HEK293 (cell line): ENCODE measurements at regions not wholly inside any gene's neighbourhood (a gene's known extent, or its start where the extent isn't known, plus 50 kb on each side); places are given as distances from the start of the nearest gene placed in this dataset.

Experiments used
- CTCF ChIA-PET: fragments of 350-600 bp; formaldehyde crosslinking; extraction: SDS; loops from one replicate; lab custom pipeline; 2021; ENCODE audit warnings: antibody characterized with exemption; lab: Yijun Ruan, JAX
- POLR2A ChIA-PET: fragments of 300-600 bp; formaldehyde crosslinking; extraction: SDS; loops from one replicate; lab custom pipeline; 2020; ENCODE audit warnings: antibody characterized with exemption, inconsistent platforms; lab: Yijun Ruan, JAX
- H3K27ac ChIP-seq: fragments of 200-500 bp; sonication (Bioruptor generic); 2 replicates; pipeline ENCODE4 v1.5.1; 2014; ENCODE audit warnings: low read depth, low read length, control low read depth, inconsistent platforms; ENCODE audit errors: extremely low read depth
- H3K36me3 ChIP-seq, 2 experiments: fragments of 200-500 bp in 1 of 2; sonication (Bioruptor generic) in 1 of 2; 1 replicate in 1 of 2; 2 replicates in 1 of 2; pipeline ENCODE4 v1.5.1; 2014 to 2017; ENCODE audit warnings: inconsistent platforms in 2 of 2, low read length in 2 of 2; ENCODE audit not compliant: control insufficient read depth in 2 of 2, insufficient read depth in 1 of 2
- H3K4me1 ChIP-seq: fragments of 200-500 bp; sonication (Bioruptor generic); 2 replicates; pipeline ENCODE4 v1.5.1; 2014; ENCODE audit warnings: mild to moderate bottlenecking, low read length, inconsistent platforms; ENCODE audit not compliant: control insufficient read depth, insufficient read depth
- H3K4me3 ChIP-seq: 2 replicates; pipeline ENCODE4 v1.5.1; 2011; ENCODE audit warnings: low read depth, mild to moderate bottlenecking, control low read depth, low read length, moderate library complexity
- H3K9me3 ChIP-seq: fragments of 200-500 bp; sonication (Bioruptor generic); 2 replicates; pipeline ENCODE4 v1.5.1; 2014; ENCODE audit warnings: low read depth, low read length, inconsistent platforms; ENCODE audit not compliant: control insufficient read depth, insufficient read depth
- MZF1 ChIP-seq: fragments of 450-650 bp; formaldehyde crosslinking; IDR thresholded peaks from 2 replicates; pipeline ENCODE4 v1.5.1; 2017; ENCODE audit warnings: missing biosample characterization, missing genetic modification characterization, borderline replicate concordance
- SP7 ChIP-seq: fragments of 450-650 bp; formaldehyde crosslinking; IDR thresholded peaks from 2 replicates; pipeline ENCODE4 v1.5.1; 2016; ENCODE audit warnings: missing biosample characterization, missing genetic modification characterization
- ZBTB1 ChIP-seq: fragments of 450-650 bp; formaldehyde crosslinking; IDR thresholded peaks from 2 replicates; pipeline ENCODE4 v1.5.1; 2016; ENCODE audit warnings: missing biosample characterization, missing genetic modification characterization
- ZBTB21 ChIP-seq: fragments of 450-650 bp; formaldehyde crosslinking; IDR thresholded peaks from 2 replicates; pipeline ENCODE4 v1.5.1; 2017; ENCODE audit warnings: missing biosample characterization, missing genetic modification characterization
- ZNF311 ChIP-seq: fragments of 450-650 bp; formaldehyde crosslinking; IDR thresholded peaks from 2 replicates; pipeline ENCODE4 v1.5.1; 2017; ENCODE audit warnings: missing biosample characterization, missing genetic modification characterization, borderline replicate concordance
- ZNF366 ChIP-seq: fragments of 450-650 bp; formaldehyde crosslinking; conservative IDR thresholded peaks from 2 replicates; pipeline ENCODE4 v1.5.1; 2016; ENCODE audit warnings: missing biosample characterization, missing genetic modification characterization
- ZNF394 ChIP-seq: fragments of 450-650 bp; formaldehyde crosslinking; IDR thresholded peaks from 2 replicates; pipeline ENCODE4 v1.5.1; 2016; ENCODE audit warnings: missing biosample characterization, missing genetic modification characterization, mild to moderate bottlenecking, moderate library complexity, borderline replicate concordance
- ZNF473 ChIP-seq: fragments of 450-650 bp; formaldehyde crosslinking; IDR thresholded peaks from 2 replicates; pipeline ENCODE4 v1.5.1; 2017; ENCODE audit warnings: missing biosample characterization, missing genetic modification characterization
- ZNF701 ChIP-seq: fragments of 450-650 bp; formaldehyde crosslinking; IDR thresholded peaks from 2 replicates; pipeline ENCODE4 v1.5.1; 2016; ENCODE audit warnings: missing biosample characterization, missing genetic modification characterization
- ZNF830 ChIP-seq: fragments of 450-650 bp; IDR thresholded peaks from 2 replicates; pipeline ENCODE4 v1.5.0; 2018; ENCODE audit warnings: missing biosample characterization, missing genetic modification characterization, low read depth, mild to moderate bottlenecking, moderate library complexity
- ZNF843 ChIP-seq: fragments of 450-650 bp; formaldehyde crosslinking; IDR thresholded peaks from 2 replicates; pipeline ENCODE4 v1.5.1; 2016; ENCODE audit warnings: missing biosample characterization, missing genetic modification characterization
- ZSCAN16 ChIP-seq: fragments of 450-650 bp; formaldehyde crosslinking; IDR thresholded peaks from 2 replicates; pipeline ENCODE4 v1.5.1; 2016; ENCODE audit warnings: missing biosample characterization, missing genetic modification characterization
- ZSCAN30 ChIP-seq: fragments of 450-650 bp; IDR thresholded peaks from 2 replicates; pipeline ENCODE4 v1.5.1; 2018; ENCODE audit warnings: missing biosample characterization, mild to moderate bottlenecking, missing genetic modification characterization, moderate library complexity
- ZSCAN5A ChIP-seq: fragments of 450-650 bp; formaldehyde crosslinking; IDR thresholded peaks from 2 replicates; pipeline ENCODE4 v1.5.1; 2016; ENCODE audit warnings: missing biosample characterization, missing genetic modification characterization
- TF ChIP-seq, protein P1 (sequence below): fragments of 450-650 bp; formaldehyde crosslinking; IDR thresholded peaks from 2 replicates; pipeline ENCODE4 v1.5.1; 2016; ENCODE audit warnings: missing biosample characterization, missing genetic modification characterization
- TF ChIP-seq, protein P2 (sequence below): fragments of 450-650 bp; formaldehyde crosslinking; IDR thresholded peaks from 2 replicates; pipeline ENCODE4 v1.5.1; 2016; ENCODE audit warnings: missing biosample characterization, missing genetic modification characterization
- TF ChIP-seq, protein P3 (sequence below): fragments of 450-650 bp; formaldehyde crosslinking; conservative IDR thresholded peaks from 2 replicates; pipeline ENCODE4 v1.5.1; 2016; ENCODE audit warnings: low read depth, missing biosample characterization, missing genetic modification characterization
- TF ChIP-seq, protein P4 (sequence below): fragments of 450-650 bp; formaldehyde crosslinking; IDR thresholded peaks from 2 replicates; pipeline ENCODE4 v1.5.1; 2016; ENCODE audit warnings: missing biosample characterization, missing genetic modification characterization
- TF ChIP-seq, protein P5 (sequence below): fragments of 450-650 bp; formaldehyde crosslinking; IDR thresholded peaks from 2 replicates; pipeline ENCODE4 v1.5.1; 2016; ENCODE audit warnings: missing biosample characterization, missing genetic modification characterization, low read depth

DNA sequence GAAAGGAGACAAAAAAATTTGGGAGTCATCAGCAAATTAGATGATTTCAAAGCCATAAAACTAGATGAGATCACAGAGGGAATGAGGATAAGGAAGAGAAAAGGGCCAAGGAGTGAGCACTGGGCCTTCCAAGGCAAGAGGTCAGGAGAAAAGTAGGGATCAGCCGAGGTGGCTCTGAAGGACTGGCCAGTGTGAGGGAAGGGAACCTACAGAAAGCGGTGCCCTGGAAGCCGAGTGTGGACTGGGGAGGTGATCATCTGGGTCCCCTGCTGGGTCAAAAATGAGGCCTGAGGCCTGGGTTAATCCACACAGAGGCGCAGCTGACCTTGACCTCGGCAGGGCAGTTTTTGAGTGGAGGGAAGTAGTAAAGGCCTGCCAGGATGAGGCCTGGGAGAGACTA is 133.8 kb downstream of the SMIM20 start:
- Histone ChIP-seq H3K36me3 (no peaks in the 10 kb centered on the region), H3K4me3 (no peak overlapping the region), H3K27ac (no peak overlapping the region), H3K4me1 (no peaks in the 10 kb centered on the region), H3K9me3 (no peaks in the 10 kb centered on the region)
- TF ChIP-seq ZSCAN30 (tag by site-specific recombination) (no peak), ZSCAN16 (tag by site-specific recombination) (no peak), ZBTB1 (tag by site-specific recombination) (no peak), ZNF311 (tag by site-specific recombination) (no peak), ZNF843 (tag by site-specific recombination) (no peak), ZBTB21 (tag by site-specific recombination) (no peak), ZNF830 (no peak), ZSCAN5A (no peak), ZNF701 (tag by site-specific recombination) (no peak), ZNF394 (tag by site-specific recombination) (no peak), SP7 (tag by site-specific recombination) (no peak), MZF1 (no peak), ZNF473 (tag by site-specific recombination) (no peak)
- TF ChIP-seq, protein P1, sequence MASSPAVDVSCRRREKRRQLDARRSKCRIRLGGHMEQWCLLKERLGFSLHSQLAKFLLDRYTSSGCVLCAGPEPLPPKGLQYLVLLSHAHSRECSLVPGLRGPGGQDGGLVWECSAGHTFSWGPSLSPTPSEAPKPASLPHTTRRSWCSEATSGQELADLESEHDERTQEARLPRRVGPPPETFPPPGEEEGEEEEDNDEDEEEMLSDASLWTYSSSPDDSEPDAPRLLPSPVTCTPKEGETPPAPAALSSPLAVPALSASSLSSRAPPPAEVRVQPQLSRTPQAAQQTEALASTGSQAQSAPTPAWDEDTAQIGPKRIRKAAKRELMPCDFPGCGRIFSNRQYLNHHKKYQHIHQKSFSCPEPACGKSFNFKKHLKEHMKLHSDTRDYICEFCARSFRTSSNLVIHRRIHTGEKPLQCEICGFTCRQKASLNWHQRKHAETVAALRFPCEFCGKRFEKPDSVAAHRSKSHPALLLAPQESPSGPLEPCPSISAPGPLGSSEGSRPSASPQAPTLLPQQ (tag by site-specific recombination), result no peak
- TF ChIP-seq, protein P2, sequence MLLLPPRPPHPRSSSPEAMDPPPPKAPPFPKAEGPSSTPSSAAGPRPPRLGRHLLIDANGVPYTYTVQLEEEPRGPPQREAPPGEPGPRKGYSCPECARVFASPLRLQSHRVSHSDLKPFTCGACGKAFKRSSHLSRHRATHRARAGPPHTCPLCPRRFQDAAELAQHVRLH (tag by site-specific recombination), result no peak
- TF ChIP-seq, protein P3, sequence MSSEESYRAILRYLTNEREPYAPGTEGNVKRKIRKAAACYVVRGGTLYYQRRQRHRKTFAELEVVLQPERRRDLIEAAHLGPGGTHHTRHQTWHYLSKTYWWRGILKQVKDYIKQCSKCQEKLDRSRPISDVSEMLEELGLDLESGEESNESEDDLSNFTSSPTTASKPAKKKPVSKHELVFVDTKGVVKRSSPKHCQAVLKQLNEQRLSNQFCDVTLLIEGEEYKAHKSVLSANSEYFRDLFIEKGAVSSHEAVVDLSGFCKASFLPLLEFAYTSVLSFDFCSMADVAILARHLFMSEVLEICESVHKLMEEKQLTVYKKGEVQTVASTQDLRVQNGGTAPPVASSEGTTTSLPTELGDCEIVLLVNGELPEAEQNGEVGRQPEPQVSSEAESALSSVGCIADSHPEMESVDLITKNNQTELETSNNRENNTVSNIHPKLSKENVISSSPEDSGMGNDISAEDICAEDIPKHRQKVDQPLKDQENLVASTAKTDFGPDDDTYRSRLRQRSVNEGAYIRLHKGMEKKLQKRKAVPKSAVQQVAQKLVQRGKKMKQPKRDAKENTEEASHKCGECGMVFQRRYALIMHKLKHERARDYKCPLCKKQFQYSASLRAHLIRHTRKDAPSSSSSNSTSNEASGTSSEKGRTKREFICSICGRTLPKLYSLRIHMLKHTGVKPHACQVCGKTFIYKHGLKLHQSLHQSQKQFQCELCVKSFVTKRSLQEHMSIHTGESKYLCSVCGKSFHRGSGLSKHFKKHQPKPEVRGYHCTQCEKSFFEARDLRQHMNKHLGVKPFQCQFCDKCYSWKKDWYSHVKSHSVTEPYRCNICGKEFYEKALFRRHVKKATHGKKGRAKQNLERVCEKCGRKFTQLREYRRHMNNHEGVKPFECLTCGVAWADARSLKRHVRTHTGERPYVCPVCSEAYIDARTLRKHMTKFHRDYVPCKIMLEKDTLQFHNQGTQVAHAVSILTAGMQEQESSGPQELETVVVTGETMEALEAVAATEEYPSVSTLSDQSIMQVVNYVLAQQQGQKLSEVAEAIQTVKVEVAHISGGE (tag by site-specific recombination), result no peak
- ChIA-PET POLR2A (no interaction called here), CTCF (no interaction called here)

GRCh38 chr4:26048378-26048882 is 134.4 kb downstream of the SMIM20 start:
- Histone ChIP-seq H3K4me3 (no peak overlapping the region), H3K9me3 (no peaks in the 10 kb centered on the region), H3K36me3 (no peaks in the 10 kb centered on the region), H3K4me1 (no peaks in the 10 kb centered on the region), H3K27ac (no peak overlapping the region)
- ChIA-PET POLR2A (no interaction called here), CTCF (no interaction called here)
- TF ChIP-seq, protein P4, sequence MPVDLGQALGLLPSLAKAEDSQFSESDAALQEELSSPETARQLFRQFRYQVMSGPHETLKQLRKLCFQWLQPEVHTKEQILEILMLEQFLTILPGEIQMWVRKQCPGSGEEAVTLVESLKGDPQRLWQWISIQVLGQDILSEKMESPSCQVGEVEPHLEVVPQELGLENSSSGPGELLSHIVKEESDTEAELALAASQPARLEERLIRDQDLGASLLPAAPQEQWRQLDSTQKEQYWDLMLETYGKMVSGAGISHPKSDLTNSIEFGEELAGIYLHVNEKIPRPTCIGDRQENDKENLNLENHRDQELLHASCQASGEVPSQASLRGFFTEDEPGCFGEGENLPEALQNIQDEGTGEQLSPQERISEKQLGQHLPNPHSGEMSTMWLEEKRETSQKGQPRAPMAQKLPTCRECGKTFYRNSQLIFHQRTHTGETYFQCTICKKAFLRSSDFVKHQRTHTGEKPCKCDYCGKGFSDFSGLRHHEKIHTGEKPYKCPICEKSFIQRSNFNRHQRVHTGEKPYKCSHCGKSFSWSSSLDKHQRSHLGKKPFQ (tag by site-specific recombination), result no peak
- TF ChIP-seq, protein P5, sequence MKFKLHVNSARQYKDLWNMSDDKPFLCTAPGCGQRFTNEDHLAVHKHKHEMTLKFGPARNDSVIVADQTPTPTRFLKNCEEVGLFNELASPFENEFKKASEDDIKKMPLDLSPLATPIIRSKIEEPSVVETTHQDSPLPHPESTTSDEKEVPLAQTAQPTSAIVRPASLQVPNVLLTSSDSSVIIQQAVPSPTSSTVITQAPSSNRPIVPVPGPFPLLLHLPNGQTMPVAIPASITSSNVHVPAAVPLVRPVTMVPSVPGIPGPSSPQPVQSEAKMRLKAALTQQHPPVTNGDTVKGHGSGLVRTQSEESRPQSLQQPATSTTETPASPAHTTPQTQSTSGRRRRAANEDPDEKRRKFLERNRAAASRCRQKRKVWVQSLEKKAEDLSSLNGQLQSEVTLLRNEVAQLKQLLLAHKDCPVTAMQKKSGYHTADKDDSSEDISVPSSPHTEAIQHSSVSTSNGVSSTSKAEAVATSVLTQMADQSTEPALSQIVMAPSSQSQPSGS, result no peak
- no peak for TF ChIP-seq ZNF366 (tag by site-specific recombination)
